Stimulated activated CD4-positive, alpha-beta T cell treated with anti-CD3 and anti-CD28 coated beads, Interleukin-15, amount 100 ng/mL, for 24 hours (primary cell): ENCODE measurements at regions not wholly inside any gene's neighbourhood (a gene's known extent, or its start where the extent isn't known, plus 50 kb on each side); places are given as distances from the start of the nearest gene placed in this dataset.

ENCODE experiments used
- DNase-seq: peaks from one replicate; pipeline ENCODE4 v3.0.0-alpha.2; 2020

- DNase-seq = no peak
These were observed 88.5 kb upstream of the SLC38A4 start for GRCh38 chr12:46914336-46914735.

DNA sequence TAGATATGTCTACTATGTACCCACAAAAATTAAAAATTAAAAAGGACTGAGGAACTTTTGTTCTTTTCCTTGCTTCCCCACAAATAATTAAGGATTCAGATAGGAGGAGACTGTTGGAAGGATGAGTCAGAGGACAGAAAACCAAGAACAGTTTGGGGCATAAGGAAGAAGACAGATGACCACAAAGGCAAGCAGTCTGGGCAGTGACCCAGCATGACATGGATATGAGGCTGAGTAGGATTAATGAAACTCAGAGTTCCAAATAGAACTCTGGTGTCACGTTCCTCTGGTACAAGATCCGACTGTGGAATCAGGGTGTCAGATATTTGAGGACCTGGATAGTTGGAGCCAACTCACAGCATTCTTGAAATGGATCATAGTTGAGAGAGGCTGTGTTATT is 89.3 kb upstream of the SLC38A4 start:
- no peak for DNase-seq

DNA sequence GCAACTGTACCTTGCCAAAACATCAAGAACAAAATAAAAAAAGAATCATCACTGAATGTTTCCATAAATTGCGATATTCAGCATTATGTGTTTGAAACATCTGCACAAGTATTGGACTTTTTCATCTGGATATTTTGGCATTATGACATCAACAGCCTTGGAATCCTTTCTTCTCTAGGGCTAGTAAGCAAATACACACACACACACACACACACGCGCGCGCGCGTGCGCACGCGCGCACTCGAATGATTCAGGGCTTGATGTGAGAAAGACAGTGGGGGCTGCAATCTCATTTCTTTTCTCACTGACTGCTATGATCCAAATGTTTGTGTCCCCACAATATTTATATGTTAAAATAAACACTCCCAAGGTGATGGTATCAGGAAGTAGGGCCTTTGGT is 90.0 kb upstream of the SLC38A4 start:
- no peak for DNase-seq

DNA sequence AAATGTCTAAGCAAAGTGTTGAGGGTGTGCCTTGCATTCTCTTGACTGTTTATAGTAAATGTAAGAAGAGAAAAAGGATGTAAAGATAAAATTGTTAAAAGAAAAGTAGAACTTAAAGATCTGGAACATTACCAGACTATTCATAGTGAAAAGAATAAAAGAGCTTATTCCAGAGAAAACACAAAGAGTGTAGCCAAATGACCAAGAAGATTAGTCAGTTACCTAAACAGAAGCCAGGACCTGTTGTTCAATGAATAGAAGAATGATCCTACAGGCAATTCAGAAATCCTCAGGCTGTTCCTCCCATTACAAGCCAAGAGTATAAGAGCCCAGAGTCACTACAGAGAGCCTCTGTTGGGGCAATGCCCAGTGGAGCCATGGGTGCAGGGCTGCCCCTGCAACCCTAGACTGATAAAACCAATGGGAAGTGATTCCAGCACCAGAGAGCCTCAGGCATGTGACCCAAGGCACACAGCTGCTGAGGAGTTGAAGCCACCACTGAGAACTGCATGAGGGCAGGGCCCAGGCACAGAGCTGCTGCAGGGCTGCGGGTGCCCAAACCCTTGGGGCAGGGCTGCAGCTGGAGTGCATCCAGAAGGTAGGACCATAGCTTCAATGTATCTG is 91.1 kb upstream of the SLC38A4 start:
- DNase-seq = no peak

DNA sequence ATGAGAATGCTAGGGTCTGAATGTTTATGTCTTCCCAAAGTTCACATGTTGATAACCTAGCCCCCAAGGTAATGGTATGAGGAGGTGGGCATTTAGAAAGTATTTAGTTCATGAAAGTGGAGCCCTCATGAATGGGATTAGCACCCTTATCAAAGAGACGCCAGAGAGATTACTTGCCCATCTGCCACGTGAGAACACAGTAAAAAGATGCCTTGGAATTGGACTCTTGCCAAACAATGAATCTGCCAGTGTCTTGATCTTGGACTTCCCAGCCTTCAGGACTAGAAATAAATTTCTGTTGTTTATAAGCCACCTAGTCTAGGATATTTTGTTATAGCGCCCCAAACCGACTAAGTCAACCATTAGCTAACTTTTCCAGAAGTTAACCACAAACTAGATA is 92.0 kb upstream of the SLC38A4 start:
- DNase-seq = no peak

- no peak for DNase-seq
These were observed 92.8 kb upstream of the SLC38A4 start for GRCh38 chr12:46918631-46919030.

- DNase-seq = no peak
These were observed 94.0 kb upstream of the SLC38A4 start for GRCh38 chr12:46919666-46920400.

- DNase-seq = no peak
These were observed 94.7 kb upstream of the SLC38A4 start for GRCh38 chr12:46920499-46920898.

DNA sequence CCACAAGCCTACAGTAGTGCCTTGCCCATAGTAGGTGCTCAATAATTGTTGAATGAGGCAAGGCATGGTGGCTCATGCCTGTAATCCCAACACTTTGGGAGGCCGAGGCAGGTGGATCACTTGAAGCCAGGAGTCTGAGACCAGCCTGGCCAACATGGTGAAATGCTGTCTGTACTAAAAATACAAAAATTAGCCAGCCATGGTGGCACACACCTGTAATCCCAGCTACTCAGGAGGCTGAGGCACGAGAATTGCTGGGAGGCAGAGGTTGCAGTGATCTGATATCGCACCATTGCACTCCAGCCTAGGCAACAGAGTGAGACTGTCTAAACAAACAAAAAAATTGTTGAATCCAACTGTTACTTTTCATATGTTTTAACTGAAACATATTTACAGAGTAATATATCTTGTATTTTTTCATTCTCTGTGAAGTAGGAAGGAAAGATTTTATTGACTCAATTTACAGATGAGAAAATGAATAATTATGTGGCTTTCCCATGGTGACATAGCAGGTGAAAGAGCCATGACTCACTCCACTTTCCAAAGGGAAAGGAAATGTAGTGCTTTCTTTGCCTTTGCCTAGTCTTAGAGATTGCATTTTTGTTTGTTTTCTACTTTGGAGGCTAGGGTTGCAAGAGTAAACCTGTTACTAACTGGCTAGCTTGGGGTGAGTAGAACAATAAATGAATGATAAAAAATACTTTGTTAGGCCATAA is 95.4 kb upstream of the SLC38A4 start:
- no peak for DNase-seq

DNA sequence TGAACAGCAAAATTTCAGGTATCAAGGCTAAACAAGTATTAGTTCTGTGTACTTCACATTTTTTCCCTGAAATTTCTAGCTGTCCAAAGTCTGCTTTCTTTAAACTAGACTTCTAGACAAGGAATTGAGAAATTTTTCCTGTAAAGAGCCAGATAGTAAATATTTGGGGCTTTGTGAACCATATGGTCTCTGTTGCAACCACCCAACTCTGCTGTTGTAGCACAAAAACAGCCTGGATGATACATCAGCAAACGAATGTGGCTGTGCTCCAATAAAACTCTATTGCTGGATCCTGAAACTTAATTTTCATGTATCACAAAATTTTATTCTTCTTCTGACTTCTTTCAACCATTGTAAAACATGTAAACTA is 96.0 kb upstream of the SLC38A4 start:
- DNase-seq = no peak

GRCh38 chr12:46926526-46926925 is 100.7 kb upstream of the SLC38A4 start:
- DNase-seq = no peak

GRCh38 chr12:46930101-46930500 is 104.3 kb upstream of the SLC38A4 start:
- DNase-seq = no peak

DNA sequence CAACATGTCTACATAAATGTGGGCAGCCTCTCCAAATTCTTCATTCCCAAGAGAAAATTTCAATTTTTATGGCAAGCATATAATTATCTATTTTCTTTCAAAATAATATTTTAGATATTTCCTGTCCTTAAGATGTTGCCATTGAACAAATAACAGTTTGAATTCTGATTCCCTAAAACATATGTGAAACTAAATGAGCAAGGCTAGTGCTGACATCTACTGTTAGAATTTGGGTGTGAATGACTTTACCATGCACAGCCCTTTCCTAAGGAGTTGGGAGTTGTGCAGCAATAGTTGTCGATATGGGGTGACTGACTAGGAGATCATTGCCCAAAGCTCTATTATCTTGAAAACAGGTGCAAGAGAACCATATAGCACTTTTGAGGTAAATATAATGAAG is 108.2 kb upstream of the SLC38A4 start:
- no peak for DNase-seq

DNA sequence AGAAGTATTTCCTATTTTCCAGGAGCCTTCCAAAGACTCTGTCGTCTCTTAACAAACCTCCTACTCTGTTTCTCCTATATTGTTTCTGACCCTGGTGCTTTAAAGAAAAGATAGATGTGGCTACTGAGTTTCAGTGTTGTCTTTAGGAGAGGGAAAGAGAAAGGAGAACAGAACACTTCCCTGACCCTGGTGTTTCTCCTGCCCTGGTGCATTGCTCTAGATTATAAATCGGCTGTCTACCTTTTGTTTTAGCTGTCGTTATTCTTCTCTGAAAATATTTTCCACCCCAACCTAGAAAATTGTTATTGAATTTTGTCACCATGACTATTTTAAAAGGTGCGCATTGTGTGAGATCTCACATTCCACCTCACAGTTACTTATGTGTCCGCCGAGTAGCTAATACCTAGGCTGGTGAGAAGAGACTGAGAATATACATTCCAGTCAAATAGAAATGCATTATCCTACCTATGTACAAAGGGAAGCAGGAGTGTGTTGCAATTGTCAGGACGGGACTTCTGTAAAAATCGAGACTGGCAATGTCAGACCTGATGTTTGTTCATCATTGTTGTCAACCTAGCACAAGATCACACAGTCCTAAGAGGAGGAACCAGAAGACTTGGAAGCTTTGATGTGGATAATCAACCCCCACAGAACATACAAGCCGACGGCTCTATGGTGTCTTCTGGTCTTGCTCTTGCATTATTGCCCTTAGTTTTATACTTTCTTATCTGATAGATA is 108.7 kb upstream of the SLC38A4 start:
- DNase-seq = no peak

GRCh38 chr12:46935271-46935847 is 109.6 kb upstream of the SLC38A4 start:
- no peak for DNase-seq

DNA sequence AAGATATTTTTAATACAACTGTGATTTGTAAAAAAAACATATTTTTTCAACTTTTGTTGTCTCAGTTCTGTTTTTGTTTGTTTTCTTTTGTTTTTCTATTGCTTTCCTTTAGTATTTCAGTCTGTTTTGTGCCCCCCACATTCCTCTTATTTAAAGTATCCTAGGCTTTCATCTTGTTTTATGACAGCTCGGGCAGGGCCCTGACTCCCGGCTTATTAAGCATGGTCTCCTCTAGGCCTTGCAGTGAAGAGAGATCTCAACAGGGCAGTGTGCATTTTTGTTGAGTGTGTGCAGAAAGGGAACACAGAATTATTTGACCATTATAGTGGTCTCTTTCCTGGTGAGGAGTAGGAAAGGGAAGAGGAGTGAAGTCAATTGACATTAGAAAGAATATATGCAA is 110.2 kb upstream of the SLC38A4 start:
- no peak for DNase-seq

DNA sequence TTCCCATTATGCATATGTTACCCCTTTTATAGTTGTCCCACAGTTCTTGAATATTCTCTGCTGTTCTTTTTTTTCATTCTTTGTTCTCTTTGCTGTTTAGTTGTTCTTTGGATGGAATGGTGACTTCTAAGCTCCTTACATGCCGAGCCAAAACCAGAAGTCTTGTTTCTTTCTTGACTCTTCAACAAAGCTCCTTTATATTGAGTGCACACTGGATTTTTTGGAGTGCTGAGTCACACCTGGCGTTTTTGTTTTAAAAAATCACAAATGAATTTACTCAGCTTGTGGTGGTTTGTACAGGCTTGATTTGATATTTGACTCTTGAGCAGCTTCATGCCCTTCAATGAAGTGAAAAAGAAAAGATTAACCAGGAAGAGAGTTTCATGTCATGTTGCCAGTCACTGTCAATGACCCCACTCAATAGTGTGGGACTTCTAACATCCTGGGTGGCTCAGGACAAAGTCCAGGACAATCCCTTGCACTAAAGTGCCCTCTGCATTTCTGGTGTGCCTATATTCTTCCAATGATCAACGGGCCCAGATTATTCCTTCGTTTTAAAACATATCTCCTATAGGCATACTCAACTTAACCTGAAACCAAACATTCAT is 112.4 kb upstream of the SLC38A4 start:
- DNase-seq = no peak

DNA sequence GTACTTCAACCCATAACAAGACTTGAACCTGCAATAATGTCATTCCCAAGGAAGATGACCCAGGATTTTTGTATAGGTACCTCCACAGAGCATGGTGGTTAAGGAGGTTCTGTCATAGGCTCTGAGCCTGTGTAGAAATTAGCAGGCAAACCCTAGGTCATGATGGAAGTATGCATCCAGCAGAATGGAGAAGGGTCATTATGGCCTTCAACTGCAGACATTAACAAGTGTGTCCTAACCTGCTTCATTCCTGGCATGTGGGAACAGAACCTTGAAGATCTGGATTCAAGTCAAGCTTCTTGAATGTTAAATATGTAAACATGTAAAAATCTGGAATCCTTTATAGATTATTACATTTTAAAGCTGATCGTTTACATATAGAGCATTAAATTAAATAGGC is 116.2 kb upstream of the SLC38A4 start:
- DNase-seq = no peak

DNA sequence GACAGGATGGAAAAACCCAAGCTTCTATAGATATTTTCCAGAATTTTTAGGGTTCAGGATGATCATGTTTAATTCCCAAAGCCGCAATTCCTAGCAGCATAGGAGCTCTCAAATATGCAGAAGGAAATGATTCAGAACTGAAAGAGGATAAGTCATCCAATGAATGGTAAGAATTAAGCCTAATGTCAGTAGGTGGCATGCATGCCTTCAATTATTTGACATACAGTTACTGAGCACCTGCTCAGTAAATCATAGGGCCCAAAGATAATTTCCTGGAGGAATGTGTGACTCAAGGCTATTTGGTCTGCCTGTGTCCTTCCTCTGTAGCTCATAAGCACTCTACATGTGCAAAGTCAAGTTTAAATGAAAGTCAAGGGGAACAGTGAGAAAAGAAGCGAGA is 116.8 kb upstream of the SLC38A4 start:
- DNase-seq = no peak

GRCh38 chr12:46944088-46944487 is 118.3 kb upstream of the SLC38A4 start:
- DNase-seq = no peak

GRCh38 chr12:46944771-46945170 is 119.0 kb upstream of the SLC38A4 start:
- DNase-seq = no peak

GRCh38 chr12:46945591-46945990 is 119.8 kb upstream of the SLC38A4 start:
- DNase-seq = no peak

GRCh38 chr12:46946137-46946536 is 120.3 kb upstream of the SLC38A4 start:
- no peak for DNase-seq
